ENCODE measurements at regions not wholly inside any gene's neighbourhood (a gene's known extent, or its start where the extent isn't known, plus 50 kb on each side); places are given as distances from the start of the nearest gene placed in this dataset.

DNA sequence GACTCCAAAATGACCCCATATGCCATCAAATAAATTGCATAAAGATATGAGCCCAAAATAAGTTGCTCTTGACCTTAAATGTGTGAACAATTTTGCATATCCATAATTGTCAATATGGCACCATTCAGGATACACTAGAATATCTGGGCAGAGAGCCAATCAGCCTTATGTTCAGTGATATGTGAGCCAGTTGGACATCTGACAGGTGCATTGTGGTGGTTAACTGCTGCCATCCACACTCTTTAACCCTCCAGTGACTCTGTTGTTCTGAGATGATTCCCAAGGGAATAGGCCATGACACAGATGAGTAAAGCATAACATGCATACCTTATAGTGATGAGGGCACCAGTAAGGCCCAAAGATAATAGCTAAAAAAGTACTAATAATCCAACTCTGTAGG, 500.1 kb downstream of the PCDH18 start:
- H3F3A ChIP-seq (ENCODE audit: low read length, unreplicated experiment): no peaks in the 10 kb centered on the region
- H4K20me1 ChIP-seq (ENCODE audit: low read length): no peaks in the 10 kb centered on the region
- no peaks in the 10 kb centered on the region for H3K36me3 ChIP-seq (ENCODE audit: low read depth, low read length)
- 0 out of 2 replicates have a peak, but pooled peaks cover 4% of the 10 kb centered on the region for H3K4me1 ChIP-seq (ENCODE audit: insufficient read depth, low read length)
- ATAC-seq (no peak), DNase-seq (no peak)
- H3K79me2 ChIP-seq (ENCODE audit: low read length): no peaks in the 10 kb centered on the region
- no peaks in the 10 kb centered on the region for H3K27me3 ChIP-seq (ENCODE audit: low read length)
- no peak overlapping the region for H3K27ac ChIP-seq (ENCODE audit: low read length)
- H3K9me3 ChIP-seq (ENCODE audit: low read length): no peaks in the 10 kb centered on the region
- intact Hi-C loops (cut with micrococcal nuclease): no loop called here
- no peak for TF ChIP-seq EZH2phosphoT487 (IDR thresholded peaks at IDR 0.05; ENCODE audit: borderline replicate concordance, low read length)
- TF ChIP-seq EZH2 (IDR thresholded peaks at IDR 0.05; ENCODE audit: low read length, unreplicated experiment): no peak
- H3K9ac ChIP-seq (ENCODE audit: low read length): no peak overlapping the region
- POLR2A ChIA-PET (ENCODE audit: unreplicated experiment): no interaction called here
- no peak overlapping the region for H3K4me2 ChIP-seq (ENCODE audit: low read length)
- no TSS peak for BruUV-seq (replicated peaks)
- H3K4me3 ChIP-seq (ENCODE audit: low read length): no peak overlapping the region
- H2AFZ ChIP-seq (ENCODE audit: low read length): no peak overlapping the region
- CTCF ChIA-PET: no interaction called here
- no peaks in the 10 kb centered on the region for H3K9me2 ChIP-seq (replicated peaks; ENCODE audit: low read length)

DNA sequence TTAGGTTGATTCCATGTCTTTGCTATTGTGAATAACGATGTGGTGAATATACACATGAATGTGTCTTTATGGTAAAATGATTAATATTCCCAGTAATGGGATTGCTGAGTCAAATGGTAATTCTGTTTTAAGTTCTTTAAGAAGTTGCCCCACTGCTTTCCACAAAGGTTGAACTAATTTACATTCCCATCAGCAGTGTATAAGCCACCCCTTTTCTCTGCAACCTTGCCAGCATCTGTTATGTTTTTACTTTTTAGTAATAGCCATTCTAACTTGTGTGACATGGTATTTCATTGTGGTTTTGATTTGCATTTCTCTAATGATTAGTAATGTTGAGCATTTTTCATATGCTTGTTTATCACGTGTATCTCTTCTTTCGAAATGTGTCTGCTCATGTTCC, 503.3 kb downstream of the PCDH18 start:
- Histone ChIP-seq H3K79me2 (ENCODE audit: low read length) (no peaks in the 10 kb centered on the region), H3K4me2 (ENCODE audit: low read length) (no peak overlapping the region), H3K4me3 (ENCODE audit: low read length) (no peak overlapping the region), H3F3A (ENCODE audit: low read length, unreplicated experiment) (no peaks in the 10 kb centered on the region), H2AFZ (ENCODE audit: low read length) (no peak overlapping the region), H3K9me2 (replicated peaks; ENCODE audit: low read length) (no peaks in the 10 kb centered on the region), H3K9ac (ENCODE audit: low read length) (no peak overlapping the region), H3K9me3 (ENCODE audit: low read length) (no peaks in the 10 kb centered on the region), H3K27me3 (ENCODE audit: low read length) (no peaks in the 10 kb centered on the region), H3K27ac (ENCODE audit: low read length) (no peak overlapping the region), H4K20me1 (ENCODE audit: low read length) (no peaks in the 10 kb centered on the region), H3K4me1 (ENCODE audit: insufficient read depth, low read length) (0 out of 2 replicates have a peak, but pooled peaks cover 4% of the 10 kb centered on the region), H3K36me3 (ENCODE audit: low read depth, low read length) (no peaks in the 10 kb centered on the region)
- intact Hi-C loops (cut with micrococcal nuclease): no loop called here
- ChIA-PET CTCF (no interaction called here), POLR2A (ENCODE audit: unreplicated experiment) (no interaction called here)
- ATAC-seq: no peak
- no peak for DNase-seq
- BruUV-seq (replicated peaks): no TSS peak
- TF ChIP-seq EZH2phosphoT487 (IDR thresholded peaks at IDR 0.05; ENCODE audit: borderline replicate concordance, low read length) (no peak), EZH2 (IDR thresholded peaks at IDR 0.05; ENCODE audit: low read length, unreplicated experiment) (no peak)
- TF ChIP-seq, protein P1, sequence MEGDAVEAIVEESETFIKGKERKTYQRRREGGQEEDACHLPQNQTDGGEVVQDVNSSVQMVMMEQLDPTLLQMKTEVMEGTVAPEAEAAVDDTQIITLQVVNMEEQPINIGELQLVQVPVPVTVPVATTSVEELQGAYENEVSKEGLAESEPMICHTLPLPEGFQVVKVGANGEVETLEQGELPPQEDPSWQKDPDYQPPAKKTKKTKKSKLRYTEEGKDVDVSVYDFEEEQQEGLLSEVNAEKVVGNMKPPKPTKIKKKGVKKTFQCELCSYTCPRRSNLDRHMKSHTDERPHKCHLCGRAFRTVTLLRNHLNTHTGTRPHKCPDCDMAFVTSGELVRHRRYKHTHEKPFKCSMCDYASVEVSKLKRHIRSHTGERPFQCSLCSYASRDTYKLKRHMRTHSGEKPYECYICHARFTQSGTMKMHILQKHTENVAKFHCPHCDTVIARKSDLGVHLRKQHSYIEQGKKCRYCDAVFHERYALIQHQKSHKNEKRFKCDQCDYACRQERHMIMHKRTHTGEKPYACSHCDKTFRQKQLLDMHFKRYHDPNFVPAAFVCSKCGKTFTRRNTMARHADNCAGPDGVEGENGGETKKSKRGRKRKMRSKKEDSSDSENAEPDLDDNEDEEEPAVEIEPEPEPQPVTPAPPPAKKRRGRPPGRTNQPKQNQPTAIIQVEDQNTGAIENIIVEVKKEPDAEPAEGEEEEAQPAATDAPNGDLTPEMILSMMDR (conservative IDR thresholded peaks at IDR 0.05; ENCODE audit: low read depth, low read length): no peak

DNA sequence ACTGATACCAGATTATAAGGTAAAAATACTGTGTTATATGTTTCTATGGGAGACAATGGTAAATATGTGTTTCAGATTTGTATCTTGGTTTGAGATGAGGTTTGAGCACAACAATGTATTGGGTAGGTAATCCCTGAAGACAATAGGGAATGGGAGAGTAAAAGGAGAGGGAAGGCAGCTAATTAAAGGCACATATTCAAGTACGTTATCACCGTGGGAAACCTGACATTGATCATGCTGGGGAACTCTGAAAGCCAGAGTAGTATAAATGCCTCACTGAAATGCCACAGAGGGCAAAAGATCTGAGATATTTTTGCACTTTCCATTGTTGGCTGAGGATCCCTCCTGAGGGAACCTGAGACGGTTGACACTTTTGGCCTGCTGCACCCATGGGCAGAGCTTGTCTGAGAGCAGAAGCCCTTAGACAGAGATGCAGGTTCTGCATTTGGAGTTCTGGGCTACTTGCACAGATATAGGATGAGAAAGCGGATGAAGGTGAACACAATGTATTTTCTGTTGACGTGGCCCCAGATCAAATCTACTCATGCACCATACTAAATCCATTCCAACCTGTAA, 506.7 kb downstream of the PCDH18 start:
- ATAC-seq: no peak
- TF ChIP-seq EZH2phosphoT487 (IDR thresholded peaks at IDR 0.05; ENCODE audit: borderline replicate concordance, low read length) (no peak), EZH2 (IDR thresholded peaks at IDR 0.05; ENCODE audit: low read length, unreplicated experiment) (no peak)
- TF ChIP-seq, protein P1 (conservative IDR thresholded peaks at IDR 0.05; ENCODE audit: low read depth, low read length): no peak

More for the DNA sequence above, 506.7 kb downstream of the PCDH18 start:
- Histone ChIP-seq H3K4me2 (ENCODE audit: low read length) (no peak overlapping the region), H3K27me3 (ENCODE audit: low read length) (no peaks in the 10 kb centered on the region), H3F3A (ENCODE audit: low read length, unreplicated experiment) (no peaks in the 10 kb centered on the region), H3K4me3 (ENCODE audit: low read length) (no peak overlapping the region), H3K4me1 (ENCODE audit: insufficient read depth, low read length) (0 out of 2 replicates have a peak, but pooled peaks cover 4% of the 10 kb centered on the region), H2AFZ (ENCODE audit: low read length) (no peak overlapping the region), H3K9me3 (ENCODE audit: low read length) (no peaks in the 10 kb centered on the region), H3K36me3 (ENCODE audit: low read depth, low read length) (no peaks in the 10 kb centered on the region), H3K79me2 (ENCODE audit: low read length) (no peaks in the 10 kb centered on the region), H4K20me1 (ENCODE audit: low read length) (no peaks in the 10 kb centered on the region), H3K9me2 (replicated peaks; ENCODE audit: low read length) (no peaks in the 10 kb centered on the region), H3K9ac (ENCODE audit: low read length) (no peak overlapping the region), H3K27ac (ENCODE audit: low read length) (no peak overlapping the region)
- intact Hi-C loops (cut with micrococcal nuclease): no loop called here
- no TSS peak for BruUV-seq (replicated peaks)
- POLR2A ChIA-PET (ENCODE audit: unreplicated experiment): no interaction called here
- no peak for DNase-seq
- CTCF ChIA-PET: no interaction called here
